ENCODE measurements at regions not wholly inside any gene's neighbourhood (a gene's known extent, or its start where the extent isn't known, plus 50 kb on each side); places are given as distances from the start of the nearest gene placed in this dataset.

DNA sequence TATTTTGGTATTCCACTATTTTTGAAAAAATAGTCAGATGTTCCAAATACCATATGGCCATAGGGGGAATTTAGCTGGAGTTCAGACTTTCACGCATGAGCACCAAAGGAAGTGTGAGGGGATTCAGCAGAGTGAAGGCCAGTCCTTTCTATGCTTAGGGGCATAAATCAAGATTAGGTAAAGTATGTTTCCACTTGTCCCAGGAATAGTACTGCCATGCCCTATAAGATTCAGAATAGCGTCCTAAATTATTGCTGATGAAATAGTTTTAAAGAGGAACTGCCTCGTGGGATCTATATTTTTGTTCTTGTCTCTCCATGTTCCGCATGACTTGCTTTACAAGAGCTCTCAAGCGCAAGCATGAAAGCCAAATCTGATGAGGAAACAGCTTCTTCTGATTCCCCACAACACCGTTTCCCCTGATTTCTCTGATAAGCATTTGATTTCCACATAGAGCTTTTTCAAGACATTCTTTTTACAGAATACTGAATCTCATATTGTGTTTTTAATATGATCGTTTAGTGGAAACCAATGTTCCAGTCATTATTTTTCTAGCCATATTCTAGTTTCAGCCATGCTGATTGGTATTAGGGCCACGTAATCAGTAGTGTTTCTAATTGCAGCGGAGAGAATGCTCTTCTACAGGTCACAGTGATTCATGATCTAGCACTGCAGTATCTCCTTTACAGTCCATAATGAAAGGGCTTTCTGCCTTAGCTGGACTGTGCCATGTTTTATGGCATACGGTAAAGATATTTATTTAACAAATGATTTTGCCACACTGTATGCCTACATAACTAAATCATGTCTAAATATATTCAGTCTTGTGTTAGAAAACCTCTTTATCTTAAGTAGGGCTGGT is 492.3 kb downstream of the CENPC start:
- TF ChIP-seq, protein P1, sequence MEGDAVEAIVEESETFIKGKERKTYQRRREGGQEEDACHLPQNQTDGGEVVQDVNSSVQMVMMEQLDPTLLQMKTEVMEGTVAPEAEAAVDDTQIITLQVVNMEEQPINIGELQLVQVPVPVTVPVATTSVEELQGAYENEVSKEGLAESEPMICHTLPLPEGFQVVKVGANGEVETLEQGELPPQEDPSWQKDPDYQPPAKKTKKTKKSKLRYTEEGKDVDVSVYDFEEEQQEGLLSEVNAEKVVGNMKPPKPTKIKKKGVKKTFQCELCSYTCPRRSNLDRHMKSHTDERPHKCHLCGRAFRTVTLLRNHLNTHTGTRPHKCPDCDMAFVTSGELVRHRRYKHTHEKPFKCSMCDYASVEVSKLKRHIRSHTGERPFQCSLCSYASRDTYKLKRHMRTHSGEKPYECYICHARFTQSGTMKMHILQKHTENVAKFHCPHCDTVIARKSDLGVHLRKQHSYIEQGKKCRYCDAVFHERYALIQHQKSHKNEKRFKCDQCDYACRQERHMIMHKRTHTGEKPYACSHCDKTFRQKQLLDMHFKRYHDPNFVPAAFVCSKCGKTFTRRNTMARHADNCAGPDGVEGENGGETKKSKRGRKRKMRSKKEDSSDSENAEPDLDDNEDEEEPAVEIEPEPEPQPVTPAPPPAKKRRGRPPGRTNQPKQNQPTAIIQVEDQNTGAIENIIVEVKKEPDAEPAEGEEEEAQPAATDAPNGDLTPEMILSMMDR (IDR thresholded peaks at IDR 0.05), result no peak
- TF ChIP-seq EP300 (IDR thresholded peaks at IDR 0.05), result no peak
- TF ChIP-seq POLR2AphosphoS5 (IDR thresholded peaks at IDR 0.05), result no peak
- no peak for TF ChIP-seq POLR2A (IDR thresholded peaks at IDR 0.05; ENCODE audit: low read depth)

Data from esophagus muscularis mucosa (tissue), 4 donors.